ENCODE measurements at regions not wholly inside any gene's neighbourhood (a gene's known extent, or its start where the extent isn't known, plus 50 kb on each side); places are given as distances from the start of the nearest gene placed in this dataset.

DNA sequence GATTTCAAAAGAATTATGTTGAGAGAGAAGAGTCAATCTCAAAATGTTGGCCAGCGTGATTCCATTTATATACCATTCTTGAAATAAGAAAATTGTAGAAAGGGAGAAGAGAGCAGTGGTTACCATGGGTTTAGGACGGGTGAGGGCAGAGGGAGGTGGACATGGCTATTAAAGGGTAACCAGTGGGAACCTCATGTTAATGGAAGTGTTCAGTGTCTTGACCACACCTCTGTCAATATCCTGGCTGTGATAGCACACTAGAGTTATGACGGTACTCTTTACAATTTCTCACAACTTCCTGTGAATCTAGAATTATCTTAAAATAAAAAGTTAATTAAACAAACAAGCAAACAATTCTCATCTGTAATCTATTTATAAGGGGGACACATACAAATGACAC, 821.2 kb downstream of the VRK1 start:
- in situ Hi-C loops (cut with MboI; ENCODE audit: low sequenced_read_pairs) = no loop called here

- in situ Hi-C loops (cut with MboI; ENCODE audit: low sequenced_read_pairs) = no loop called here
Observed at GRCh38 chr14:97618917-97619690, 821.9 kb downstream of the VRK1 start.

- in situ Hi-C loops (cut with MboI; ENCODE audit: low sequenced_read_pairs) = no loop called here
Observed at GRCh38 chr14:97620066-97620465, 822.9 kb downstream of the VRK1 start.

DNA sequence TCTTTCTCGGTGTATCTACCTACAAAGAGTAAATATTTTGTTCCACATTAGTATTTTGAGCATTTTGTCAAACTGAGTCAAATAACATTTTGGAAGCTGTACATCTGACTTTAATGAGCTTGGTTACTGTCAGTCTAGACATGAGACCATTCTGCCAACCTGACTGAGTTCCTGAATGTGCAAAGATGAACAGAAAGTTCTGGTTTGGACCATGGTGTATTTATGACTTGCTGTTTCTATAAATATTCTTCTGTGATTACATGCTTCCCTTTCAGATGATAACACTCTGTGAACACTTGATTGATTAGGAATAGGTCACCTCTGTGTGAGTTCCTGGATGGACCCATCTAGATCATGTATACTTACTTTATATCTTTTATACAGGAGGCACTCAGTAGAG, 827.8 kb downstream of the VRK1 start:
- in situ Hi-C loops (cut with MboI; ENCODE audit: low sequenced_read_pairs) = no loop called here

GRCh38 chr14:97625477-97625876, 828.3 kb downstream of the VRK1 start:
- in situ Hi-C loops (cut with MboI; ENCODE audit: low sequenced_read_pairs) = no loop called here

GRCh38 chr14:97626088-97626487, 828.9 kb downstream of the VRK1 start:
- in situ Hi-C loops (cut with MboI; ENCODE audit: low sequenced_read_pairs) = no loop called here

DNA sequence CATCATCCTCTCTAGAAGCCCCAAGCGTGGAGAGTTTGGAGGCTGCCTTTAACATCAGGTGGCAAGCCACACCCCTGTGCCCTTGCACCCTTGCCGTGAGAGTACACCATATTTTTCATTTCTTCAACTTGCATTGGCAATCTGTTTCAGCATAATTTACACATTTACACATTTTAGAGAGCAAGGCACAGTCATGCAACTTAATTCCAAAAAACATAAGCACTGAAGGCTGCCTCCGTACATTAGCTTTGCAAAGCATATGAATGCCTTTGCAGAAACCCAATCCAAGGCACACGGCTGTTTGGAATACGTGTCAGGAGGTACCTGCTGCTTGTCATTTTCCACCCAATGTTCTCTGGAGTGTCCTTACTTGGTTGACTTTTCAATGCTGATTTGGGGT, 833.1 kb downstream of the VRK1 start:
- in situ Hi-C loops (cut with MboI; ENCODE audit: low sequenced_read_pairs) = no loop called here

GRCh38 chr14:97633131-97633738, 836.1 kb downstream of the VRK1 start:
- in situ Hi-C loops (cut with MboI; ENCODE audit: low sequenced_read_pairs) = no loop called here

DNA sequence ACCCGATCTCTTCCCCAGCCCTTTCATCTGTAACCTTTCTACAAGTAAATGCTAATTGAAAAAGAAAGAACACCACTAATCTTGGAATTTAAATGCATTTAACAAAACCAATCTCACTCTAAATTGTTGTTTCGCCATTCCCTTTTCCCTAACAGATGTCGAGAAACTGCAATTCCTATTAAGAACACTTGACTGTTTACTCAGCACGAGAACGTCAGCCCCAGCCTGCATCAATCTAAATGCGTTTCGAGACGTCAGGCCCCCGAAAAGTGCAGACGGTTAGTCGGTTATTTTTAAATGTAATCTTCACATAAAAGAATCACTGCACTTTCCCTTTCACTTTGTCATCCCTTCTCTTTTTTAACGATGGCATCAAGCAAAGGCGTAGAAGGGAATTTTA, 837.6 kb downstream of the VRK1 start:
- in situ Hi-C loops (cut with MboI; ENCODE audit: low sequenced_read_pairs) = no loop called here

- in situ Hi-C loops (cut with MboI; ENCODE audit: low sequenced_read_pairs) = no loop called here
Observed at GRCh38 chr14:97638864-97639263, 841.7 kb downstream of the VRK1 start.

DNA sequence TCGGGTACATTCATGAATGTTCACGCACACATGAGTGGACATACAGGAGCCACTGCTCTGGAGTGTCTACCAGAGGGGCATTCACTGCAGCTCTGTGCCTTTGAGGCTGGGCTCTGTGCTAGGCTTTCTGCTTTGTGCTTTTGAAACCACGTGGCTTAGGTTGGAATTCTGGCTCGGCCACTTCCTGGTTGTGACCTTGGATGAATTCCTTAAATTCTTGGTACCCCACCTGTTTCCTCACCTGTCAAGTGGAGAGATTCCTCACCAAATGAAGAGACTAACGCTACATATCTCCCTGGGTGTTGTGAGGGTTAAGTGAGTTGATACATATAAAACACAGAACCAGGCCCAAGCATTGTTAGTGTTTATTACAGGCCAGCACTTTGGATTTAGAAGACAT, 842.8 kb downstream of the VRK1 start:
- in situ Hi-C loops (cut with MboI; ENCODE audit: low sequenced_read_pairs) = no loop called here

- in situ Hi-C loops (cut with MboI; ENCODE audit: low sequenced_read_pairs) = no loop called here
Observed at GRCh38 chr14:97641827-97642226, 844.6 kb downstream of the VRK1 start.

DNA sequence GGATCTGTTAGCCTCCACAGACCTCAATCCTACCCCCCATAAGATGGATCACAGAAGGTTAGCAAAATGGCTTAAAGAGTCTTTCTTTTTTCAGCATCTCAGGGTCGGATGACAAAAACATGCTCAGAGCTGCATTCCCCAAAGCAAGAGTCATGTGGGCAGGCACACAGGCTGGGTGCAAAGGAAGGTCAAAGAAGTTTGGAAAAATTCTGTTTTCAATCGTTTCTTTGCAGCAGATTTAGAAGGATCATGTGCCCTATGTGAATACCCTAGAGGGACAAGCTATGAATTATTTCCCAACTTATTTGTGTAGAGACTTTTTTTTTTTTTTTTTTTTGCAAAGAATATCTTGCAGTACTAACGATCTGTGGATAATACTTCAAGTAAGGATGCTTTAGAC, 845.4 kb downstream of the VRK1 start:
- in situ Hi-C loops (cut with MboI; ENCODE audit: low sequenced_read_pairs) = no loop called here

DNA sequence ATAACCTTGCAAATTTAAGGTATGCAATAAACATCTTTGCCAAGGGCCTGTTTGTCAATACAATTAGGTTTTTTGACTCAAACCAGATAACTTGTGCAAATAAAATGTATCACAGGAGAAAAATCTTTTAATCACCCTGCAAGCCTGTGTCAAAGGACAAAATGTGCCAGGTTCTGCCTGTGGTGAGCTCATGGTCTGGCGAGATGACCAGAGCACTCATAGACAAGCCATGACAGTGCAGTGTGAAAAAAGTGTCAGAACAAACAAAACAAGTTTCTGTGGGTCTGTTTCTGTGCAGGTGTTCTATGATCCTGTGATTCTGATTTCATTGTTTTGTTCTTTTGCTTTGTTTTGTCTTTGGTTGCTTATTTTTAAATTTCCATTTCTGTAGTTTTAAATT, 847.2 kb downstream of the VRK1 start:
- in situ Hi-C loops (cut with MboI; ENCODE audit: low sequenced_read_pairs) = no loop called here

DNA sequence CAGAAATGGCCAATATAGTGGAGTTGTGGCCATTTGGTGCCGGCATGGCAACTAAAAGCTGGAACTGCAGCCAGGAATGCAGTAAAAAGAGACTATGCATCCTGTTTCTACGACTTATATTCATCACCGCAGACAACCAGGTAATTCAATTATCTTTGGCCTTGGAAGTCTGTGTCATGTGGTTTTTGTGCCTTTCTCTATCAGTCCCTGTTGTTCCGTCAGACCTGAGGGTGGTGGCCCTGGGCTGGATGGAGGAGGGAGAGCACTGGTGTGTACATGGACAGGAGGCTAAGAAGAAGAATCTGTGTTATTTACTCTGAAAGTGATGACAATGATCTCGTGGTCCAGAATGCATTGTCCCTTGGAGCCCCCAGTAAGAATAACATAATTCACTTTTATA, 852.6 kb downstream of the VRK1 start:
- in situ Hi-C loops (cut with MboI; ENCODE audit: low sequenced_read_pairs) = no loop called here

DNA sequence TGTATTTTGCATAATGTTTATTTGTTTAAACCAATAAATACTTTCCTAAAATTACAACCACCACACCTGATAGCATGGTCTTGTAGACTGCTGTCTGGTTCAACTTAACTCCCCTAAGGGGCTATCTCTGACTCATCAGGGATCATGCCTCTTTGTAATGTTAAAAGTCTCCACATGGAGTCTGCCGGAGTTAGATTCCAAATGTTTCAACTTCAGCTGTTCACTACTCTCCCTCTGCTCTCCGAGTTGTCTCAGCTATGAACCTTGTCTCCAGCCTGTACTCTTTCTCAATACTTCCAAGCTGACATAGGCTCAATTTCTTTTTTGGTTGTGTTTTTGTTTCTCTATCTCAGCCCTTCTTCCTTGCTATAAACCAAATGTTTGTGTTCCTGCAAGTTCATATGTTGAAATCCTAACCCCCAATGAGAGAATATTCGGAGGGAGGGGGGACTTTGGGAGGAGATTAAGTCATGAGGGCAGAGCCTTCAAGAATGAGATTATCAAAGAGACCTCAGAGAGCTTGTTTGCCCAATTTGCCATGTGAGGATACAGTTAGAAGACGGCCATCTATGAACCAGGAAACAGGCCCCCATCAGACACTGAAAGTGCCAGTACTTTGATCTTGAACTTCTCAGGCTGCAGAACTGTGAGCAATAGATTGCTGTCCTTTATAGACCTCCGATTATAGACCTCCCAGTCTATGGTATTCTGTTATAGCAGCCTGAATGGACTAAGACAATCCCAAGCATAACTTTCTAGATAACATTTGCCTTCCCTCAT, 858.2 kb downstream of the VRK1 start:
- in situ Hi-C loops (cut with MboI; ENCODE audit: low sequenced_read_pairs) = no loop called here

DNA sequence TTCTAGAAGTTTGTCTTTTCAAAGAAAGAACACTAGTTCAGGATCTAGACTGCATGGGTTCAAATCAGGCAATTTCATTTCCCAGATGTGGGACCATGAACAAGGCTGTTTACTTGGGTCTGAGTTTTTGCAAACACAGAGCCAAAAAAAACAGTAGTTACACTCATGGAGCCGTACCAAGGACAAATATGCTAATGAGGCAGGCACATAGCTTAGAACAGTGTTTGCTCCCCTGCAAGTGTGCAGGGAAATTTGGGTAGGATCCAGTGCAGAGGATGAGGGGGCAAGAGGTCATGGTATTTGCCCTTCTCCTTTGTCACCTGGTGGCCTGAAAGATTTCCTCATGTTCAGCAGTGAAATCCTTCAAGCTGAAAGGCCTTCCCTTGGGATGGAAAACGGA, 860.4 kb downstream of the VRK1 start:
- in situ Hi-C loops (cut with MboI; ENCODE audit: low sequenced_read_pairs) = no loop called here

DNA sequence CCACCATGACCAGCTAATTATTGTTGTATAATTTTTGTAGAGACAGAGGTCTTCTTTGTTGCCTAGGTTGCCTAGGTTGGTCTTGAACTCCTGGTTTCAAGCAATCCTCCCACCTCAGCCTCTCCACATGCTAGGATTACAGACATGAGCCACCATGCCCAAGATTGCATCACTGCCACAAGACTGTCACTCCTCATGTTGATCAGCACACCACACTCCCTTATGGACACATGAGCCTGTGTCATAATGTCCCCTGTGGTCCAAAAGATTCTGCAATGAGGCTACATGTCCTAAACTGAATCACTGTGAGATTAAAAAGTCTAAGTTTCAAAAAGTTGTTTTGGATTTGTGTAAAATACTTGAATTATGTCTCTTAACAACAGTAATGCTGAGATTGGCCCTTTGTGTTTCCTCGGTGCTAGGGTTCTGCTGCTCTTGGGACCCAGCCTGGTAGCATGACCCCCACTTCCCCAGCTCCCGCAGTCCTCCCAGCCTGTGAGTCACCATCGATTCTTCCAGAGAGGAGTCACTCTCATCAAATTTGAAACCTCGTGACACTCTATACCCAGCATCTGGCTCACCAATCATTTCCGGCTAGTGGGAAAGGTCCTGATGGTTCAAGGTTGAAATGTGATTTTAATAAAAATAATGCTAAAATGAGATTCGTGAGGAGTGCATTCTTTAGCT, 890.9 kb downstream of the VRK1 start:
- in situ Hi-C loops (cut with MboI; ENCODE audit: low sequenced_read_pairs) = no loop called here

- in situ Hi-C loops (cut with MboI; ENCODE audit: low sequenced_read_pairs) = no loop called here
Observed at GRCh38 chr14:97688631-97689336, 891.6 kb downstream of the VRK1 start.

GRCh38 chr14:97692084-97692483, 894.9 kb downstream of the VRK1 start:
- in situ Hi-C loops (cut with MboI; ENCODE audit: low sequenced_read_pairs) = no loop called here

GRCh38 chr14:97695456-97695981, 898.3 kb downstream of the VRK1 start:
- in situ Hi-C loops (cut with MboI; ENCODE audit: low sequenced_read_pairs) = no loop called here

Data from HL-60/S4 (cell line).